ENCODE measurements at regions not wholly inside any gene's neighbourhood (a gene's known extent, or its start where the extent isn't known, plus 50 kb on each side); places are given as distances from the start of the nearest gene placed in this dataset.

DNA sequence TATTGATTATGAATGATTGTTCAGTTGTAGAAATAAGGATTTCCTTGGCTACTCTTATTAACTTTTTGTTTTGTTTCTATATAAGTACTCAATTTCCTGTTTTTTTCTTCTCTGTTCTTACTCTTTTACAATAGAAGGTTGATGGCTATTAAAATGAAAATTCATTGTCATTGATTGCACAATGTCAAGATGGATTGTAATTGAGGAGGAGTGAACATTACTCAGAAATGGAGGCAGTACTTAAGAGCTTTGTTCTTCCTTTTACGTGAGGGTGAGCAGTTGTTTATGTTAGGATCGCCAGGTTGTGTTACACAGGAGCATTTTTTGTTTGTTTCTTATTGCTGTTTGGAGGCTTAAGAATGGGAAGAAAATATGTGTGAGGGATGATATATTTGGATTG is 2062.4 kb downstream of the ARAP2 start:
- intact Hi-C loops (cut with micrococcal nuclease; ENCODE audit: unreplicated experiment), result no loop called here
- Mint-ChIP-seq H3K27ac (ENCODE audit: unreplicated experiment) (no peak overlapping the region), H3K36me3 (ENCODE audit: insufficient read depth, unreplicated experiment) (no peaks in the 10 kb centered on the region), H3K9me3 (ENCODE audit: low read depth, unreplicated experiment) (no peaks in the 10 kb centered on the region), H3K4me3 (ENCODE audit: low read depth, unreplicated experiment) (no peak overlapping the region), H3K27me3 (ENCODE audit: unreplicated experiment) (no peaks in the 10 kb centered on the region), H3K4me1 (ENCODE audit: low read depth, unreplicated experiment) (no peaks in the 10 kb centered on the region)
- no peak for DNase-seq
- TF ChIP-seq, protein P1, sequence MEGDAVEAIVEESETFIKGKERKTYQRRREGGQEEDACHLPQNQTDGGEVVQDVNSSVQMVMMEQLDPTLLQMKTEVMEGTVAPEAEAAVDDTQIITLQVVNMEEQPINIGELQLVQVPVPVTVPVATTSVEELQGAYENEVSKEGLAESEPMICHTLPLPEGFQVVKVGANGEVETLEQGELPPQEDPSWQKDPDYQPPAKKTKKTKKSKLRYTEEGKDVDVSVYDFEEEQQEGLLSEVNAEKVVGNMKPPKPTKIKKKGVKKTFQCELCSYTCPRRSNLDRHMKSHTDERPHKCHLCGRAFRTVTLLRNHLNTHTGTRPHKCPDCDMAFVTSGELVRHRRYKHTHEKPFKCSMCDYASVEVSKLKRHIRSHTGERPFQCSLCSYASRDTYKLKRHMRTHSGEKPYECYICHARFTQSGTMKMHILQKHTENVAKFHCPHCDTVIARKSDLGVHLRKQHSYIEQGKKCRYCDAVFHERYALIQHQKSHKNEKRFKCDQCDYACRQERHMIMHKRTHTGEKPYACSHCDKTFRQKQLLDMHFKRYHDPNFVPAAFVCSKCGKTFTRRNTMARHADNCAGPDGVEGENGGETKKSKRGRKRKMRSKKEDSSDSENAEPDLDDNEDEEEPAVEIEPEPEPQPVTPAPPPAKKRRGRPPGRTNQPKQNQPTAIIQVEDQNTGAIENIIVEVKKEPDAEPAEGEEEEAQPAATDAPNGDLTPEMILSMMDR (IDR thresholded peaks at IDR 0.05; ENCODE audit: unreplicated experiment), result no peak
- CTCF ChIA-PET, result no interaction called here
- BruUV-seq (replicated peaks), result no TSS peak

DNA sequence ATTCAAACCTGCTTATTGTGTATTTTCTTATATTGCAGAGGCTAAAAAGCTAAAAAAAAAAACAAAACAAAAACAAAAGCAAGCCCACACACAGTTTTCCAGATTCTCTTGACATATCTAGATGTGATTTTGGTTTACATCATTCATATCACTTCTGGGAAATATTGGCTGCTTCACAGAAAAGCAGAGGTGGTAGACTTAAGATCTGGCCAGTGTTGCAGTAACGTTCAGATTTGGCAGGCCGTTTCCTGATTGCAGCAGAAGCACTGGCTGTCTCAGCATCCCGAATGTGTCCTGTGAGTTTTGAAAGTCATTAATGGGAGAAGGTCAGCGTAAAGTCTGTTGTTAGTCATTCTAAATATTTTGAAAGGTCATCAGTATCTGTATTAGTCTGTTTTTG is 2062.0 kb downstream of the ARAP2 start:
- Mint-ChIP-seq H3K27ac (ENCODE audit: unreplicated experiment) (no peak overlapping the region), H3K36me3 (ENCODE audit: insufficient read depth, unreplicated experiment) (no peaks in the 10 kb centered on the region), H3K4me1 (ENCODE audit: low read depth, unreplicated experiment) (no peaks in the 10 kb centered on the region), H3K9me3 (ENCODE audit: low read depth, unreplicated experiment) (no peaks in the 10 kb centered on the region), H3K27me3 (ENCODE audit: unreplicated experiment) (no peaks in the 10 kb centered on the region), H3K4me3 (ENCODE audit: low read depth, unreplicated experiment) (no peak overlapping the region)
- CTCF ChIA-PET, result no interaction called here
- DNase-seq, result no peak
- BruUV-seq (replicated peaks), result no TSS peak
- TF ChIP-seq, protein P1 (IDR thresholded peaks at IDR 0.05; ENCODE audit: unreplicated experiment), result no peak
- intact Hi-C loops (cut with micrococcal nuclease; ENCODE audit: unreplicated experiment), result no loop called here

DNA sequence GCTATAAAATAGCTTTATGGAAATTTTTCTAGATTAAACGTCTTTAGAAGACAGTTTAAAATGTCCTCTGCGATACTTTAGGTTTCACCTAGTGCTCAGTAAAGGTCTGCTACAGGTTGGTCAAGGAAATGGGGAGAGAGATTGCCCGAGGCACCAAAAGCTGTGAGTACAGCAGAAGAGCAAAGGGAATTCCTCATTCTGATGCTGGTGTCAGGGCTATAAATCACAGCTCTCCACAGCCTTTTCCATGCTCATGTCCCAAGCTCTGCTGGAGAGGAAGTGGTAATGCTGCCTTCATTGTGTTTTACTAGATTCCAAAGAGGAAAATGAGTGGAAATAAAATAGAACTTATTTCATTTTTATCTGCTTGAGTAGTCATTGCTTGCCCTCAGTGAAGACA is 2060.4 kb downstream of the ARAP2 start:
- no peak for DNase-seq
- BruUV-seq (replicated peaks), result no TSS peak
- CTCF ChIA-PET, result no interaction called here
- H3K9me3 Mint-ChIP-seq (ENCODE audit: low read depth, unreplicated experiment), result peaks cover 2% of the 10 kb centered on the region
- TF ChIP-seq, protein P1 (IDR thresholded peaks at IDR 0.05; ENCODE audit: unreplicated experiment), result no peak
- no peaks in the 10 kb centered on the region for H3K36me3 Mint-ChIP-seq (ENCODE audit: insufficient read depth, unreplicated experiment)
- no peak overlapping the region for H3K4me3 Mint-ChIP-seq (ENCODE audit: low read depth, unreplicated experiment)
- H3K4me1 Mint-ChIP-seq (ENCODE audit: low read depth, unreplicated experiment), result no peaks in the 10 kb centered on the region
- H3K27me3 Mint-ChIP-seq (ENCODE audit: unreplicated experiment), result no peaks in the 10 kb centered on the region
- no peak overlapping the region for H3K27ac Mint-ChIP-seq (ENCODE audit: unreplicated experiment)
- intact Hi-C loops (cut with micrococcal nuclease; ENCODE audit: unreplicated experiment), result no loop called here

DNA sequence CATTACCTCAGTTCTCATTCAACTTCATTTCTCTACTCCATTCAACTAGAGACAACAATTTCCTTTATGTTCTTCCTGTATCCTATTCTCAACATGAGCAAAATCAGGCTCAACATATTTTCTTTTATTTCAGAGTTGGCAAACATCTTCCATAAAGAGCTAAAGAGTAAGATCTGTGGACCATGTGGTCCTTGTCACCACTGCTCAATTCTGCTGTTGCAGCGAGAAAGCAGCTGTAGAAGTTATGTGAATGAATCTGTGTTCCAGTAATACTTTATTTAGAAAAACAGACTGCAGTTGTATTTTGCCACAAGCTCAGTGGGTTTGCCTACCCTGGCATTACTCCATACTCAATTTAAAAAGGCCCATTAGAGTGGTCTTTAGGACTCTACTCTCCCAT is 2057.3 kb downstream of the ARAP2 start:
- no peak for DNase-seq
- BruUV-seq (replicated peaks), result no TSS peak
- CTCF ChIA-PET, result no interaction called here
- Mint-ChIP-seq H3K4me3 (ENCODE audit: low read depth, unreplicated experiment) (no peak overlapping the region), H3K9me3 (ENCODE audit: low read depth, unreplicated experiment) (peaks cover 2% of the 10 kb centered on the region), H3K4me1 (ENCODE audit: low read depth, unreplicated experiment) (no peaks in the 10 kb centered on the region), H3K27me3 (ENCODE audit: unreplicated experiment) (no peaks in the 10 kb centered on the region), H3K36me3 (ENCODE audit: insufficient read depth, unreplicated experiment) (no peaks in the 10 kb centered on the region), H3K27ac (ENCODE audit: unreplicated experiment) (no peak overlapping the region)
- TF ChIP-seq, protein P1 (IDR thresholded peaks at IDR 0.05; ENCODE audit: unreplicated experiment), result no peak
- intact Hi-C loops (cut with micrococcal nuclease; ENCODE audit: unreplicated experiment), result no loop called here

DNA sequence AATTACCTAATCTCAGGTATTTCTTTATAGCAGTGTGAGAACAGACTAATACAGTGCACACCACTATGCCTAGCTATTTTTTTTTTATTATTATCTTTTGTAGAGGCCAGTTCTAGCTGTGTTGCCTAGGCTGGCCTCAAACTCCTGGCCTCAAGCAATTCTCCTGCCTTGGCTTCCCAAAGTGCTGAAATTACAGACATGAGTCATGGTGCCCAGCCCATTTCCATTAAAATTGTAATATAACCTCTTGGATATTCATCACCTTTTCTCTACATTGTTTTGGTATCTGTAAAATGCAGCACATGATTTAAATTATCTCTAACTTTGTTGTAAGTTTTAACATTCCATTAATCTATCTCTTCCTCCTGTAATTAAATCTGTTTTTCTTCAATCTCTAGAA is 2052.9 kb downstream of the ARAP2 start:
- intact Hi-C loops (cut with micrococcal nuclease; ENCODE audit: unreplicated experiment), result no loop called here
- Mint-ChIP-seq H3K36me3 (ENCODE audit: insufficient read depth, unreplicated experiment) (no peaks in the 10 kb centered on the region), H3K9me3 (ENCODE audit: low read depth, unreplicated experiment) (peaks cover 2% of the 10 kb centered on the region), H3K27me3 (ENCODE audit: unreplicated experiment) (no peaks in the 10 kb centered on the region), H3K27ac (ENCODE audit: unreplicated experiment) (no peak overlapping the region), H3K4me3 (ENCODE audit: low read depth, unreplicated experiment) (no peak overlapping the region), H3K4me1 (ENCODE audit: low read depth, unreplicated experiment) (no peaks in the 10 kb centered on the region)
- no TSS peak for BruUV-seq (replicated peaks)
- CTCF ChIA-PET, result no interaction called here
- no peak for DNase-seq
- TF ChIP-seq, protein P1 (IDR thresholded peaks at IDR 0.05; ENCODE audit: unreplicated experiment), result no peak

Measured in Calu3 (cell line).